WTC11 (cell line): ENCODE measurements at regions not wholly inside any gene's neighbourhood (a gene's known extent, or its start where the extent isn't known, plus 50 kb on each side); places are given as distances from the start of the nearest gene placed in this dataset.

ENCODE experiments used
- ATAC-seq: fragments of 200-7000 bp; cut with Tn5 transposase; 2 replicates; pipeline ENCODE4 v1.10.0; 2021; ENCODE audit warnings: mild to moderate bottlenecking, moderate library complexity
- CTCF ChIA-PET: fragments of 300-600 bp; sonication (Branson Sonifier 250); formaldehyde crosslinking; loops from one replicate; lab custom pipeline; 2021; ENCODE audit warnings: antibody characterized with exemption; lab: Charles Lee
- POLR2A ChIA-PET: fragments of 350-600 bp; sonication (Branson Sonifier 250); formaldehyde crosslinking; loops from one replicate; lab custom pipeline; 2021; ENCODE audit warnings: antibody characterized with exemption; lab: Charles Lee
- DNase-seq: peaks from one replicate; pipeline ENCODE4 v3.0.0; 2021; ENCODE audit warnings: low spot score
- H3K27ac Mint-ChIP-seq: 2 replicates; pipeline ENCODE4 v1.8.0; 2021; ENCODE audit warnings: mixed read lengths
- H3K27me3 Mint-ChIP-seq: 2 replicates; pipeline ENCODE4 v1.8.0; 2021; ENCODE audit warnings: low read depth, mild to moderate bottlenecking, moderate library complexity, mixed read lengths
- H3K36me3 Mint-ChIP-seq: 2 replicates; pipeline ENCODE4 v1.8.0; 2021; ENCODE audit warnings: mixed read lengths
- H3K4me1 Mint-ChIP-seq: 2 replicates; pipeline ENCODE4 v1.8.0; 2022; ENCODE audit warnings: mixed read lengths
- H3K4me3 Mint-ChIP-seq: 2 replicates; pipeline ENCODE4 v1.8.0; 2021; ENCODE audit warnings: mild to moderate bottlenecking, moderate library complexity, mixed read lengths
- H3K9me3 Mint-ChIP-seq: 2 replicates; pipeline ENCODE4 v1.8.0; 2021; ENCODE audit warnings: mixed read lengths
- AR ChIP-seq: fragments of 250-450 bp; sonication (Bioruptor Pico); IDR thresholded peaks from 2 replicates; pipeline ENCODE4 v1.9.0; 2021; ENCODE audit warnings: mild to moderate bottlenecking
- GRHL2 ChIP-seq: fragments of 250-450 bp; sonication (Bioruptor Pico); IDR thresholded peaks from 2 replicates; pipeline ENCODE4 v1.8.0; 2022; ENCODE audit warnings: mild to moderate bottlenecking, moderate library complexity; ENCODE audit not compliant: insufficient replicate concordance, severe bottlenecking
- HMGXB4 ChIP-seq: sonication (generic); formaldehyde crosslinking; IDR thresholded peaks from 2 replicates; pipeline ENCODE4 v1.8.1; 2023; ENCODE audit warnings: mild to moderate bottlenecking, moderate library complexity, missing genetic modification reagents
- JUN ChIP-seq: sonication (generic); formaldehyde crosslinking; IDR thresholded peaks from 2 replicates; pipeline ENCODE4 v1.8.0; 2023; ENCODE audit warnings: mild to moderate bottlenecking, missing genetic modification reagents
- MAX ChIP-seq: sonication (generic); formaldehyde crosslinking; IDR thresholded peaks from 2 replicates; pipeline ENCODE4 v1.8.0; 2022; ENCODE audit warnings: mild to moderate bottlenecking, missing genetic modification reagents
- NFATC4 ChIP-seq: fragments of 250-450 bp; sonication (Bioruptor Pico); IDR thresholded peaks from 2 replicates; pipeline ENCODE4 v1.9.0; 2021; ENCODE audit warnings: mild to moderate bottlenecking
- PRRX2 ChIP-seq: fragments of 250-450 bp; sonication (Bioruptor Pico); IDR thresholded peaks from 2 replicates; pipeline ENCODE4 v1.8.0; 2021; ENCODE audit warnings: mild to moderate bottlenecking
- SMAD4 ChIP-seq: sonication (generic); formaldehyde crosslinking; IDR thresholded peaks from 2 replicates; pipeline ENCODE4 v1.8.0; 2022; ENCODE audit warnings: mild to moderate bottlenecking, missing genetic modification reagents
- ZBTB43 ChIP-seq: sonication (generic); formaldehyde crosslinking; IDR thresholded peaks from 2 replicates; pipeline ENCODE4 v1.8.1; 2023; ENCODE audit warnings: mild to moderate bottlenecking, missing genetic modification reagents
- TF ChIP-seq, protein P1 (sequence below): sonication (generic); formaldehyde crosslinking; IDR thresholded peaks from 2 replicates; pipeline ENCODE4 v1.8.0; 2022; ENCODE audit warnings: mild to moderate bottlenecking, missing genetic modification reagents
- TF ChIP-seq, protein P2 (sequence below): sonication (generic); formaldehyde crosslinking; conservative IDR thresholded peaks from 2 replicates; pipeline ENCODE4 v1.8.1; 2022; ENCODE audit warnings: mild to moderate bottlenecking, missing genetic modification reagents
- TF ChIP-seq, protein P3 (sequence below): sonication (generic); formaldehyde crosslinking; conservative IDR thresholded peaks from 2 replicates; pipeline ENCODE4 v1.8.1; 2023; ENCODE audit warnings: mild to moderate bottlenecking, low read depth, missing genetic modification reagents, moderate library complexity
- TF ChIP-seq, protein P4 (sequence below): sonication (generic); formaldehyde crosslinking; IDR thresholded peaks from 2 replicates; pipeline ENCODE4 v1.8.1; 2022; ENCODE audit warnings: low read depth, mild to moderate bottlenecking, moderate library complexity, missing genetic modification reagents, borderline replicate concordance

- POLR2A ChIA-PET: no interaction called here
- no peaks in the 10 kb centered on the region for H3K9me3 Mint-ChIP-seq
- TF ChIP-seq NFATC4 (CRISPR knock-in tag) (no peak), MAX (CRISPR knock-in tag) (no peak), AR (no peak), PRRX2 (CRISPR knock-in tag) (no peak), GRHL2 (CRISPR knock-in tag) (no peak), ZBTB43 (no peak)
- TF ChIP-seq, protein P1, sequence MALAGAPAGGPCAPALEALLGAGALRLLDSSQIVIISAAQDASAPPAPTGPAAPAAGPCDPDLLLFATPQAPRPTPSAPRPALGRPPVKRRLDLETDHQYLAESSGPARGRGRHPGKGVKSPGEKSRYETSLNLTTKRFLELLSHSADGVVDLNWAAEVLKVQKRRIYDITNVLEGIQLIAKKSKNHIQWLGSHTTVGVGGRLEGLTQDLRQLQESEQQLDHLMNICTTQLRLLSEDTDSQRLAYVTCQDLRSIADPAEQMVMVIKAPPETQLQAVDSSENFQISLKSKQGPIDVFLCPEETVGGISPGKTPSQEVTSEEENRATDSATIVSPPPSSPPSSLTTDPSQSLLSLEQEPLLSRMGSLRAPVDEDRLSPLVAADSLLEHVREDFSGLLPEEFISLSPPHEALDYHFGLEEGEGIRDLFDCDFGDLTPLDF (CRISPR knock-in tag): no peak
- TF ChIP-seq, protein P2, sequence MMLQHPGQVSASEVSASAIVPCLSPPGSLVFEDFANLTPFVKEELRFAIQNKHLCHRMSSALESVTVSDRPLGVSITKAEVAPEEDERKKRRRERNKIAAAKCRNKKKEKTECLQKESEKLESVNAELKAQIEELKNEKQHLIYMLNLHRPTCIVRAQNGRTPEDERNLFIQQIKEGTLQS: no peak
- TF ChIP-seq, protein P3, sequence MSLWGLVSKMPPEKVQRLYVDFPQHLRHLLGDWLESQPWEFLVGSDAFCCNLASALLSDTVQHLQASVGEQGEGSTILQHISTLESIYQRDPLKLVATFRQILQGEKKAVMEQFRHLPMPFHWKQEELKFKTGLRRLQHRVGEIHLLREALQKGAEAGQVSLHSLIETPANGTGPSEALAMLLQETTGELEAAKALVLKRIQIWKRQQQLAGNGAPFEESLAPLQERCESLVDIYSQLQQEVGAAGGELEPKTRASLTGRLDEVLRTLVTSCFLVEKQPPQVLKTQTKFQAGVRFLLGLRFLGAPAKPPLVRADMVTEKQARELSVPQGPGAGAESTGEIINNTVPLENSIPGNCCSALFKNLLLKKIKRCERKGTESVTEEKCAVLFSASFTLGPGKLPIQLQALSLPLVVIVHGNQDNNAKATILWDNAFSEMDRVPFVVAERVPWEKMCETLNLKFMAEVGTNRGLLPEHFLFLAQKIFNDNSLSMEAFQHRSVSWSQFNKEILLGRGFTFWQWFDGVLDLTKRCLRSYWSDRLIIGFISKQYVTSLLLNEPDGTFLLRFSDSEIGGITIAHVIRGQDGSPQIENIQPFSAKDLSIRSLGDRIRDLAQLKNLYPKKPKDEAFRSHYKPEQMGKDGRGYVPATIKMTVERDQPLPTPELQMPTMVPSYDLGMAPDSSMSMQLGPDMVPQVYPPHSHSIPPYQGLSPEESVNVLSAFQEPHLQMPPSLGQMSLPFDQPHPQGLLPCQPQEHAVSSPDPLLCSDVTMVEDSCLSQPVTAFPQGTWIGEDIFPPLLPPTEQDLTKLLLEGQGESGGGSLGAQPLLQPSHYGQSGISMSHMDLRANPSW (CRISPR knock-in tag): no peak
- TF ChIP-seq, protein P4, sequence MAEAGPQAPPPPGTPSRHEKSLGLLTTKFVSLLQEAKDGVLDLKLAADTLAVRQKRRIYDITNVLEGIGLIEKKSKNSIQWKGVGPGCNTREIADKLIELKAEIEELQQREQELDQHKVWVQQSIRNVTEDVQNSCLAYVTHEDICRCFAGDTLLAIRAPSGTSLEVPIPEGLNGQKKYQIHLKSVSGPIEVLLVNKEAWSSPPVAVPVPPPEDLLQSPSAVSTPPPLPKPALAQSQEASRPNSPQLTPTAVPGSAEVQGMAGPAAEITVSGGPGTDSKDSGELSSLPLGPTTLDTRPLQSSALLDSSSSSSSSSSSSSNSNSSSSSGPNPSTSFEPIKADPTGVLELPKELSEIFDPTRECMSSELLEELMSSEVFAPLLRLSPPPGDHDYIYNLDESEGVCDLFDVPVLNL (CRISPR knock-in tag): no peak
Measured at GRCh38 chr2:71939588-71940535, 207.8 kb downstream of the CYP26B1 start.

DNA sequence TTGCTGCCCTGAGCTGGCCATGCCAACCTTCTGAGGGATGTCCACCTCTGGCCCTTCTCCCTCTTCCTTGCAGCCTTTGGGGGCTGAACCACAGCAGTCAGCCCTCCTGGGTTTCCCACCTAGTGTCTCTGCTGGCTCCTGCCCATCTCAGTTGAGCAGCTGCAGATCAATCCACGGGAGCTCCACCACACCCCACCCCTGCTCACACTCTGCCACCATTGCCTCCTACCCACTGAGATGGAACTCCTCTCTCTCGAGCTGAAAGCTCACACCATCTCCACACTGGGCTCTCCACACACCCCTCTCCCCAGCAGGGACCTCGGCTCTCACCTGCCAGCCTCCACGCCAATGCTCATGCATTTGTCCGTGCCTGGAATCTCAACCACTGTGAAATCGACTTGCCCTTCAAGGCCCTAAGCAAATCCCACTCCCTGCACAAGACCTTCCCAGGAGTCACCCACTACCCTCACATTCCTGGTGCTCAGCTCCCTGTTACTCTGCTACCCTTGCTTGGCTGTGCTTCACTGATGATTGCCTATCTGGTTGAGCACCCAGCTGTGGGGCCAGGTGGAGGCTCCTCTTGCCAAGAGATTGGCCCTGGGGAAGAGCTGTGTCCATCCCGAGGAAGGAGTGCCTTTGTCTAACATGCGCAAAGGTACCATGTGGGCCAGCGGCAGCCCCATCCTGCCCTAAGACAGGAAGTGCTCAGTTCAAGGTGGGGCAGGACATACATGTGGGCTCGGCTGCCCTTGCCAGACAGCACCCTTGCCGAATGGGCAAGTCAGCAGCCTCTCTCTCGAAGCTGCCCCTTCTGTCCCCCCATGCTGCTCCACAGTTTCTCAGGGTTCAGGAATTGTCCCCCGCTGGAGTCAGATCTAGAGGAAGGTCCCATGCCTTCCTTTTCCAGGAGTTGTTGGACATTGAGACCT lies 208.7 kb downstream of the CYP26B1 start:
- Mint-ChIP-seq H3K4me3 (no peak overlapping the region), H3K4me1 (no peaks in the 10 kb centered on the region), H3K36me3 (no peaks in the 10 kb centered on the region), H3K9me3 (no peaks in the 10 kb centered on the region), H3K27me3 (no peaks in the 10 kb centered on the region), H3K27ac (no peak overlapping the region)
- ChIA-PET CTCF (interaction anchor here (1.4 kb wide), 1 partner anchor 15 kb away, joined by 11 read pairs; no protein-coding TSS in a partner anchor), POLR2A (no interaction called here)
- no peak for DNase-seq
- ATAC-seq: no peak
- TF ChIP-seq HMGXB4 (CRISPR knock-in tag) (no peak), JUN (CRISPR knock-in tag) (no peak), SMAD4 (CRISPR knock-in tag) (no peak)
- TF ChIP-seq, protein P3 (CRISPR knock-in tag): no peak

More at GRCh38 chr2:71939588-71940535, 207.8 kb downstream of the CYP26B1 start:
- DNase-seq (peak; percentile 4), ATAC-seq (no peak)
- CTCF ChIA-PET: interaction anchor here (1.4 kb wide), 1 partner anchor 16 kb away, joined by 11 read pairs; no protein-coding TSS in a partner anchor
- H3K27me3 Mint-ChIP-seq: no peaks in the 10 kb centered on the region
- no peak overlapping the region for H3K4me3 Mint-ChIP-seq
- H3K4me1 Mint-ChIP-seq: no peaks in the 10 kb centered on the region
- H3K36me3 Mint-ChIP-seq: no peaks in the 10 kb centered on the region
- no peak overlapping the region for H3K27ac Mint-ChIP-seq
